NB4 (cell line): ENCODE measurements at regions not wholly inside any gene's neighbourhood (a gene's known extent, or its start where the extent isn't known, plus 50 kb on each side); places are given as distances from the start of the nearest gene placed in this dataset.

Source experiments
- DNase-seq: peaks from one replicate; pipeline ENCODE4 v3.0.0; 2010; ENCODE audit warnings: low read depth
- H3K4me3 ChIP-seq: one replicate; pipeline ENCODE4 v1.5.1; 2011; ENCODE audit warnings: mild to moderate bottlenecking, low read depth, low read length, moderate library complexity
- MAX ChIP-seq: IDR thresholded peaks from 2 replicates; pipeline ENCODE4 v1.6.1; 2011; ENCODE audit warnings: low read depth, low read length
- MYC ChIP-seq: IDR thresholded peaks from 2 replicates; pipeline ENCODE4 v1.6.1; 2011; ENCODE audit warnings: low read depth, low read length
- POLR2A ChIP-seq: IDR thresholded peaks from 2 replicates; pipeline ENCODE4 v1.6.1; 2011; ENCODE audit warnings: mild to moderate bottlenecking; ENCODE audit not compliant: insufficient read length; ENCODE audit errors: extremely low read depth
- TF ChIP-seq, protein P1 (sequence below): IDR thresholded peaks from one replicate; pipeline ENCODE4 v1.5.1; 2012; ENCODE audit warnings: low read depth, low read length

DNA sequence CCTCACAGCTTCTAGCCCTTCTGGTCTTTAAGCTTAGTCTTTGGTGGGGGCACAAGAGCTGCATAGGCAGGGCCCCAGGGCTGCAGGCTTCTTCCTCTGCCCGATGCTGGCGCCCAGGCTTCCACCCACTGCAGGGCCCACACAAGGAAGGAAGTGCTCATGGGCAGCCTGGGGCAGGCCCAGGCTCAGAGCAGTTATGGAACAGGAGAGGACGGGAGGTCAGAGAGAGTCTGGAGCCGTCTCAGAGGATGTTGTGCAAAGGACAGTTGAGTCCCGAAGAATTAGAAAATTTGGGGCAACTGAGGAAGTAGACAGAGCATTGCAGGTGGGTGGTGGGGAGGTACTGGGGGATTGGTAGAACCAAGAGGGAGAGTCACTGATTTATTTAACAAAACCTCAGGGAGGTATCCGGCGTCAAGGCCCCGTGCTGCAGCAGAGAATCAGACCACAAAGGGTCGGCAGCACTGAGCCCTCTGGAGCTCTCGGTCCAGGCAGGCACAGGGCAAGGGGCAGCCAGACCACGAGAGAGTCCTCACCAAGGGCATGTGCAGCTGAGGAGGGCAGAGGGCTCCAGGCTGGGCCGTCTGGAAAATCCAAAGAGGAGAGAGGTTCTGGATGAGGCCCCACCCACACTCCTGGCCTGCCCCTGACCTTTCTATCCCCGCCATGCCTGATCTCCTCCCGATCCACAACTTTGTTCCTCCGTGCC is 110.8 kb upstream of the GLI2 start:
- no peak for TF ChIP-seq MAX
- no peak for TF ChIP-seq POLR2A
- TF ChIP-seq, protein P1, sequence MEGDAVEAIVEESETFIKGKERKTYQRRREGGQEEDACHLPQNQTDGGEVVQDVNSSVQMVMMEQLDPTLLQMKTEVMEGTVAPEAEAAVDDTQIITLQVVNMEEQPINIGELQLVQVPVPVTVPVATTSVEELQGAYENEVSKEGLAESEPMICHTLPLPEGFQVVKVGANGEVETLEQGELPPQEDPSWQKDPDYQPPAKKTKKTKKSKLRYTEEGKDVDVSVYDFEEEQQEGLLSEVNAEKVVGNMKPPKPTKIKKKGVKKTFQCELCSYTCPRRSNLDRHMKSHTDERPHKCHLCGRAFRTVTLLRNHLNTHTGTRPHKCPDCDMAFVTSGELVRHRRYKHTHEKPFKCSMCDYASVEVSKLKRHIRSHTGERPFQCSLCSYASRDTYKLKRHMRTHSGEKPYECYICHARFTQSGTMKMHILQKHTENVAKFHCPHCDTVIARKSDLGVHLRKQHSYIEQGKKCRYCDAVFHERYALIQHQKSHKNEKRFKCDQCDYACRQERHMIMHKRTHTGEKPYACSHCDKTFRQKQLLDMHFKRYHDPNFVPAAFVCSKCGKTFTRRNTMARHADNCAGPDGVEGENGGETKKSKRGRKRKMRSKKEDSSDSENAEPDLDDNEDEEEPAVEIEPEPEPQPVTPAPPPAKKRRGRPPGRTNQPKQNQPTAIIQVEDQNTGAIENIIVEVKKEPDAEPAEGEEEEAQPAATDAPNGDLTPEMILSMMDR: no peak
- no peak for TF ChIP-seq MYC
- DNase-seq: no peak

GRCh38 chr2:120625865-120626560 is 109.7 kb upstream of the GLI2 start:
- DNase-seq: no peak
- H3K4me3 ChIP-seq: no peak overlapping the region
- TF ChIP-seq MAX (no peak), POLR2A (no peak), MYC (no peak)
- TF ChIP-seq, protein P1: no peak

More for the DNA sequence above, 110.8 kb upstream of the GLI2 start:
- H3K4me3 ChIP-seq: no peak overlapping the region

DNA sequence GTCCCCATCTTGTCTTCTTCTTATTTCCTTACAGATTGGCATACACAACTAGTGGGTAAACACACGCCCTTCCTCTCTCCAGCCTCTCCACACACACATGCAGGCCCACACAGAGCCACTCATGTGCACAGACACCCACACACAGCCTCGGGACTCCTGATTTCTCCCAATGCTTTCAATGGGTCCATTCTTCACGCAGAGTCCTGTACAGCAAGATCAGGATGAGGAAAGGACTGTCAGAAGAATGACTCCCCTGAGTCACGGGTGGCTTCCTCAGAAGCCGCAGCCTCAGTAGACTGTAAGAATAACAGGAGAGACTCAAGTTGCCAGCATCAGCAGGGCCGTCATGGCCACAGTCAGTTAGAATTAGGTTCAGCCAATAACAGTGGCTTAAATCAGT is 109.1 kb upstream of the GLI2 start:
- no peak for DNase-seq
- no peak overlapping the region for H3K4me3 ChIP-seq
- TF ChIP-seq POLR2A: no peak

- no peak for DNase-seq
- H3K4me3 ChIP-seq: no peak overlapping the region
- TF ChIP-seq POLR2A: no peak
- TF ChIP-seq, protein P1: no peak
- no peak for TF ChIP-seq MYC
- TF ChIP-seq MAX: no peak
Measured at GRCh38 chr2:120628248-120628647, 107.4 kb upstream of the GLI2 start.

GRCh38 chr2:120629241-120629895 is 106.3 kb upstream of the GLI2 start:
- no peak overlapping the region for H3K4me3 ChIP-seq
- DNase-seq: no peak
- TF ChIP-seq, protein P1: no peak
- TF ChIP-seq MYC (no peak), POLR2A (no peak), MAX (no peak)

DNA sequence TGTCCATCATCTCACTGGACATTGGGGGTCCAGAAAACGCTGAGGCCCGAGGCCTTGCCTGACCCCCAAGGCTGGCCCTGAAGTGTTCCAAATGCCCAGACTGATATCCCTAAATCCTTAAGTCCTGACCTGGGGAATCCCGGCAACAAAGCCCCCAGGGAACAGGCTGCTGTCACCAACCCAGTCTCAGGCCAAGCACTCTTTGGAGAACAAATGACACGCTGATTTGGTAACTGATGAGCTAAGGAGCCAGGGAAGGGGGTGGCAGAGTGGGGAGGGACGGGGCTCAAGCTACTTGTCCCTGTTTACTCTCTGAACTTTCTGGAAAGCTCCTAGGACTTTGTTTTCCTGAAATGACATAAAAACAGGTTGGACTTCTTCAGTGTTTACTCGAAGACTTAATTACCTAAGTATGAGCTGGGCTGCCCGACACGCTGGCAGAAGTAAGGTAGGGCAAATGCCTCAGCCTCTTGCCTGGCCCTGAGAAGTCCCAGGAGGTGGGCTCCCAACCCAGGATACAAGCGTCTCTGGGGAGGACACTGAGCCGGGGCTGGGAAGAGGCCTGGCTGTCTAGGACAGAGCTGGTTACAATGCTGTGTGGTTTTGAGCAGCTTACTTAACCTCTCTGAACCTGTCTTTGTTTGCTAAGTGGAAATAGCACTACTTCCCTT is 105.5 kb upstream of the GLI2 start:
- no peak for DNase-seq
- no peak for TF ChIP-seq MYC
- TF ChIP-seq, protein P1: no peak
- TF ChIP-seq MAX: no peak
- TF ChIP-seq POLR2A: no peak
- no peak overlapping the region for H3K4me3 ChIP-seq
